PFSK-1 (cell line): ENCODE measurements at regions not wholly inside any gene's neighbourhood (a gene's known extent, or its start where the extent isn't known, plus 50 kb on each side); places are given as distances from the start of the nearest gene placed in this dataset.

Experiments used
- FOXP2 ChIP-seq: optimal IDR thresholded peaks from 2 replicates; pipeline ENCODE3; 2011; ENCODE audit warnings: borderline replicate concordance, control low read depth, inconsistent platforms; ENCODE audit not compliant: insufficient read depth; ENCODE audit errors: extremely low read length, extremely low read depth
- POLR2AphosphoS5 ChIP-seq: IDR thresholded peaks from 2 replicates; pipeline ENCODE4 v1.6.1; 2012; ENCODE audit warnings: low read depth, mild to moderate bottlenecking, control low read depth, low read length, moderate library complexity
- SIN3A ChIP-seq: IDR thresholded peaks from 2 replicates; pipeline ENCODE4 v1.6.1; 2012; ENCODE audit warnings: mild to moderate bottlenecking, low read length, moderate library complexity, borderline replicate concordance; ENCODE audit not compliant: insufficient read depth
- TAF1 ChIP-seq: IDR thresholded peaks from 2 replicates; pipeline ENCODE4 v1.6.1; 2012; ENCODE audit warnings: low read length, control low read depth, borderline replicate concordance; ENCODE audit not compliant: insufficient read depth
- TF ChIP-seq, protein P1 (sequence below), 2 experiments: IDR thresholded peaks; 2 replicates each; pipeline versions ENCODE4 v1.6.1 to v1.8.0; 2011 to 2012; ENCODE audit warnings: low read depth in 2 of 2, low read length in 2 of 2, control low read depth in 1 of 2, inconsistent platforms in 1 of 2, mild to moderate bottlenecking in 1 of 2, moderate library complexity in 1 of 2; ENCODE audit not compliant: insufficient read depth in 1 of 2

DNA sequence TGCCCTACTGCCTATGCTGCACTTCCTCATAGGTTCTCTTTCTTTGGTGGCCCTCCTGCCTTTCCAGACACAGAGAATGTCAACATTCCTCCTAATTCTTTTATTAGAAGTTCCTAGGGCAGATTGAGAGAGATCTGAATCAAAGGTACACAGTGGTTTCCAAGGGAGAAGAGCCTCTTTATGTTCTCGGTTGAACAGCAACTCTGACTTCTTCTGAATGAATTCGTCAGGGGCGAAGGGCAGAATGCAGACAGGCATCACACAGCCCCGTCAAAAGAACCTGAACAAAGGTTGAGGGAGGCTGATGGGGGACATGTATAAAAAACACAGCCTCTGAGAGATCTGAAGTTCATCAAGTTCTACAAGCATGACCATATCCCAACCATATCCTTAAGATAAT lies 68.1 kb upstream of the DTNBP1 start:
- TF ChIP-seq FOXP2: no peak
- no peak for TF ChIP-seq TAF1
- TF ChIP-seq, protein P1, sequence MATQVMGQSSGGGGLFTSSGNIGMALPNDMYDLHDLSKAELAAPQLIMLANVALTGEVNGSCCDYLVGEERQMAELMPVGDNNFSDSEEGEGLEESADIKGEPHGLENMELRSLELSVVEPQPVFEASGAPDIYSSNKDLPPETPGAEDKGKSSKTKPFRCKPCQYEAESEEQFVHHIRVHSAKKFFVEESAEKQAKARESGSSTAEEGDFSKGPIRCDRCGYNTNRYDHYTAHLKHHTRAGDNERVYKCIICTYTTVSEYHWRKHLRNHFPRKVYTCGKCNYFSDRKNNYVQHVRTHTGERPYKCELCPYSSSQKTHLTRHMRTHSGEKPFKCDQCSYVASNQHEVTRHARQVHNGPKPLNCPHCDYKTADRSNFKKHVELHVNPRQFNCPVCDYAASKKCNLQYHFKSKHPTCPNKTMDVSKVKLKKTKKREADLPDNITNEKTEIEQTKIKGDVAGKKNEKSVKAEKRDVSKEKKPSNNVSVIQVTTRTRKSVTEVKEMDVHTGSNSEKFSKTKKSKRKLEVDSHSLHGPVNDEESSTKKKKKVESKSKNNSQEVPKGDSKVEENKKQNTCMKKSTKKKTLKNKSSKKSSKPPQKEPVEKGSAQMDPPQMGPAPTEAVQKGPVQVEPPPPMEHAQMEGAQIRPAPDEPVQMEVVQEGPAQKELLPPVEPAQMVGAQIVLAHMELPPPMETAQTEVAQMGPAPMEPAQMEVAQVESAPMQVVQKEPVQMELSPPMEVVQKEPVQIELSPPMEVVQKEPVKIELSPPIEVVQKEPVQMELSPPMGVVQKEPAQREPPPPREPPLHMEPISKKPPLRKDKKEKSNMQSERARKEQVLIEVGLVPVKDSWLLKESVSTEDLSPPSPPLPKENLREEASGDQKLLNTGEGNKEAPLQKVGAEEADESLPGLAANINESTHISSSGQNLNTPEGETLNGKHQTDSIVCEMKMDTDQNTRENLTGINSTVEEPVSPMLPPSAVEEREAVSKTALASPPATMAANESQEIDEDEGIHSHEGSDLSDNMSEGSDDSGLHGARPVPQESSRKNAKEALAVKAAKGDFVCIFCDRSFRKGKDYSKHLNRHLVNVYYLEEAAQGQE (IDR thresholded peaks at IDR 0.05; ENCODE audit: insufficient read depth in 1 of 2, low read depth in 2 of 2, low read length in 2 of 2): no peak
- TF ChIP-seq POLR2AphosphoS5: no peak
- no peak for TF ChIP-seq SIN3A

GRCh38 chr6:15730442-15730841 lies 67.6 kb upstream of the DTNBP1 start:
- TF ChIP-seq, protein P1 (IDR thresholded peaks at IDR 0.05; ENCODE audit: insufficient read depth in 1 of 2, low read depth in 2 of 2, low read length in 2 of 2): no peak
- TF ChIP-seq FOXP2 (no peak), POLR2AphosphoS5 (no peak), TAF1 (no peak), SIN3A (no peak)

GRCh38 chr6:15722731-15723130 lies 59.9 kb upstream of the DTNBP1 start:
- no peak for TF ChIP-seq TAF1
- no peak for TF ChIP-seq FOXP2
- TF ChIP-seq, protein P1 (IDR thresholded peaks at IDR 0.05; ENCODE audit: insufficient read depth in 1 of 2, low read depth in 2 of 2, low read length in 2 of 2): no peak
- no peak for TF ChIP-seq POLR2AphosphoS5
- no peak for TF ChIP-seq SIN3A

DNA sequence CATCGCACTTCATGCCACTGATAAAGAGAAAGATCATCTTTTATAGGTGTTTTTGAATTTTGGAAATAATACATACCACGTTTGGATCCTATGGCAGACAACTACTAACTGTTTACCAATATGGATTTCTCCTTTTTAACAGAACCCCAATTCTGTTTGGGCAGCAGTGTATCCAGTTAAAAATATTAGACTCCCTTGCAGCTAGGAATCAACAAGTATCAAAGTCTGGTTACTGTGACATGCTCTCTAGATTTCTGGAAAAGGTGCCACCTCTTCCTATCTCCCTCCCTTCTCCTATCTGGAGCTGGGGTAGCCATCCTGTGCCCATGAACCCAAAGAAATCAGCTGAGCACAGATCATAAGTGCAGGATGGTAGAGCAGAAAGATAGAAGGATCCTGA lies 54.1 kb upstream of the DTNBP1 start:
- no peak for TF ChIP-seq SIN3A
- no peak for TF ChIP-seq POLR2AphosphoS5
- TF ChIP-seq, protein P1 (IDR thresholded peaks at IDR 0.05; ENCODE audit: insufficient read depth in 1 of 2, low read depth in 2 of 2, low read length in 2 of 2): no peak
- TF ChIP-seq FOXP2: no peak
- TF ChIP-seq TAF1: no peak

- TF ChIP-seq, protein P1 (IDR thresholded peaks at IDR 0.05; ENCODE audit: insufficient read depth in 1 of 2, low read depth in 2 of 2, low read length in 2 of 2): no peak
- TF ChIP-seq FOXP2 (no peak), TAF1 (no peak), SIN3A (no peak), POLR2AphosphoS5 (no peak)
These were observed 53.0 kb upstream of the DTNBP1 start for GRCh38 chr6:15715851-15716250.
